Superior temporal gyrus (tissue), 1 donor: ENCODE measurements at regions not wholly inside any gene's neighbourhood (a gene's known extent, or its start where the extent isn't known, plus 50 kb on each side); places are given as distances from the start of the nearest gene placed in this dataset.
A peak's percentile ranks its signal among the peaks of the same experiment; 100 is the strongest.
"Not testable (repeated sequence)": the region's sequence is repeated elsewhere in the genome, so short reads cannot be mapped to it uniquely, and the experiment has no call there.

Experiments used
- DNase-seq: peaks from one replicate; pipeline ENCODE4 v3.0.0-alpha.2; 2016; ENCODE audit errors: extremely low spot score

- no peak for DNase-seq
Observed at GRCh38 chr4:17241835-17242234, 270.1 kb downstream of the QDPR start.

GRCh38 chr4:17238633-17239032 is 273.3 kb downstream of the QDPR start:
- no peak for DNase-seq

DNA sequence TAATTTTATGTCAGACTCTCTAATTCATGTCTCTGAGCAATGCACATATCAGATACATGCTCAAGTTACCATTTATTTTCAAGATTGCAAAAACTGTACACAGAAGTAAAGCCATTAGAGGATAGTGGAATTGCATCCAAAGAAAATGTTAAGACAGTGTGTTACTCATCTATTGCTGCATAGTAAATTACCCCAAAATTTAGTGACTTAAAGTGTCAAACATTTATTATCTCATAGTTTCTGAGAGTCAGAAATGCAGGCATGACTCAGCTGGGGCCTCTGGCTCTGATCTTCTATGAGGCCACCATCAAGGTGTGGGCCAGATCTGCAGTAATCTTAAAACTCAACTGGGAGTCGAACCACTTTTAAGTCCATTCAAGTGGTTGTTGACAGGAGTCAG is 275.2 kb downstream of the QDPR start:
- no peak for DNase-seq

GRCh38 chr4:17234678-17235077 is 277.2 kb downstream of the QDPR start:
- no peak for DNase-seq

DNA sequence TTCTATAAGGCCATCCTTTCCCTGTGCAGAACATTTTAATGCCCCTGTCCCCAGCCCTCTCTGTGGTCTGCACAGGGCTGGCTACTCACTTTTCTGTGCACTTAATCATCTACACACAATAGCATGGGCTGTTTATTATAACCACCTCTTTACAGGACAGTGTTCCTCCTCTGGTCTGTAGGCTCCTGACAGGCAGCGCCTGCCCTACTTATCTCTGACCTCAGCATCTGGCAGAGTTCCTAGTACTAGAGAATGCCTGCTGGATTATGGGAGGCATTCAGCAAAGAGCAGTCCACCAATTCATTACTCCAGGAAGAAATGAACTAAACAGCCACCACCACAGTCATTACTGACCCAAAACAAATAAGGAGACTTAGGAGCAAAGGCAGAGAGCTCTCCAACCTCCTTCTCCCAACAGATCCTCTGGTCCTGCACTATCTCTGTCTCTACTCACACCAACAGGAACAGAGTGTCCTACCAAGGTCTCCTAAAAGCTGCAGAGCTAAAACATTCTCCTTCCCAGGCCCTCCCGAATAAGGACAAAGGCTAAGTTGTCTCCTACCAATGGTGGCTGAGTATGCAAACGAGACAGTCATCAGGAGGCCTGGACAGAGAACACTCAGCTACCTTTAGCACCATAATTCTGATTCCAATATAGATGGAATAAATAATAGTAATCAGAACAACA is 279.2 kb downstream of the QDPR start:
- peak; percentile 78 for DNase-seq

- DNase-seq, result not testable (repeated sequence)
Observed at GRCh38 chr4:17231880-17232475, 279.9 kb downstream of the QDPR start.

DNA sequence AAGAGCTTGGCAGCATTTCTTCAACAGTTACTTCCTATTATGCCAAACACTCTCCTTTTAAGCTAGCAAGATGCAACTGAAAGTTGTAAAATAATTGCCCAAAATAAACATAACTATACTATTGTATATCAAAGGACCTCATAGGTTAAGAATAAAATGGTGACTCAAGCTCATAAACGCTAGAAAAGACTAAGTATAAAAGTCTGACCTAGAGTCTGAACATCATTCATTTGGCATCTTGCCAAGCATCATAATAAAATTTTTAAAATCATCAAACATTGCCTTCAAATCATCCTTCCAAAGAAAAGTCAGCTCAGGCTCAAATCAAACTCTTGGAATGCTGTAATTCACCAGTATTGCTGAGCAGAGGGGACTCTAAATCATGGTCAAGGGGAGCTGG is 281.2 kb downstream of the QDPR start:
- no peak for DNase-seq

GRCh38 chr4:17220816-17221215 is 291.1 kb downstream of the QDPR start:
- DNase-seq, result no peak

GRCh38 chr4:17218786-17219185 is 293.1 kb downstream of the QDPR start:
- DNase-seq, result no peak

- DNase-seq, result no peak
Observed at GRCh38 chr4:17206829-17207801, 304.8 kb downstream of the QDPR start.

- DNase-seq, result no peak
Observed at GRCh38 chr4:17204908-17205307, 306.5 kb upstream of the LDB2 start.

DNA sequence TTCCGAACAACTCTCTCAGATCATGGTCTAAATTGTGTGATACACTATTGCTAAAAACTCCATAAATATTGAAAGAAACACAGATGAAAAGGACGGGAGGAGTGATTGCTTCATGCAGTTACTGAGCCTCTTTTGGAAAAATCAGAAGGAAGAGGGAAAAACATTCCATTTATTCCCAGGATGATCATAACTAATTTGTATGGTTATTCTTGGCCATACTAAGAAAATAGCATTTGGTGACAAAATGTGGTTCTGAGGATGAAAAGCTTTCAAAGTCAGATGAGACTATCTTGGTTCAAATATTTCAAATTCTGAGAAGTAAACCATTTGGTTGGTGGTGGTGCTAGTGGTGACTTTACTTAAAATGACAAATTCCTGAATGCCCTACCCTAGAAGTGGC is 305.4 kb upstream of the LDB2 start:
- no peak for DNase-seq

- DNase-seq, result no peak
Observed at GRCh38 chr4:17197070-17197469, 298.6 kb upstream of the LDB2 start.

DNA sequence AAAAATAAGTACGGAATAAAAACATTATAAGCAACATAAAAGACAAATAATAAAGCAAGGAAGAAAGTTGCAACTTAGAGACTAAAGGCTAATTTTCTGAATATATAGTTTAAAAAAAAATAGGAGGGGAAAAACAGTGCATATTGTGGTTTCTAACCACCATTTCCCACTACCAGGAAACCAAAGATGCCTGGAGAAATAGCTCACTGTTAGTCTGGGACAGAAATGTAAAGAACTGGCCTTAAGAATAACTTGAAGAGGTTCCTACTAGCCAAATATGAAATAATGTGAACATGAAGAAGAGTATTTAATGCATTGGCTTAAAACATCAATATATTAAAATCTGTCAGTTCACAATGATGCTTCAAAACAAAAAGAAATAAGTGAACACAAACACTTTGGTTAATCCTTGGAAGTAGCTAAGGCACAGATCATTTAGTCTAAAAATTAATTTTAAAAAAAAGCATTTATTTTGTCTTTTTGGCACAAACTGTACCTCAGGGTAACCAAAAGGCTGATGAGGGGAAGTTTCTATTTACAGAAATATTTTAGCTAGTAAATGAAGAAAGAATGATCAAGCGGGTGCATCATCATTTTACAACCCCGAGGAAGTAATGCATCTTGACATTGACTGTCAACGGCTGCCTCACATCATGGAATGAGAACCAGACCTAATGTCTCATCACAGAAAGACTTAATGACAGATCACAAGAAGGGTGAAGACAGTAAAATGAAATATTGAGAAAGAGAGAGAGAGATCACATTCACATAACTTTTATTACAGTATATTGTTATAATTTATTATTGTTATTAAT is 297.2 kb upstream of the LDB2 start:
- no peak for DNase-seq

- DNase-seq, result no peak
Observed at GRCh38 chr4:17194586-17194985, 296.1 kb upstream of the LDB2 start.

DNA sequence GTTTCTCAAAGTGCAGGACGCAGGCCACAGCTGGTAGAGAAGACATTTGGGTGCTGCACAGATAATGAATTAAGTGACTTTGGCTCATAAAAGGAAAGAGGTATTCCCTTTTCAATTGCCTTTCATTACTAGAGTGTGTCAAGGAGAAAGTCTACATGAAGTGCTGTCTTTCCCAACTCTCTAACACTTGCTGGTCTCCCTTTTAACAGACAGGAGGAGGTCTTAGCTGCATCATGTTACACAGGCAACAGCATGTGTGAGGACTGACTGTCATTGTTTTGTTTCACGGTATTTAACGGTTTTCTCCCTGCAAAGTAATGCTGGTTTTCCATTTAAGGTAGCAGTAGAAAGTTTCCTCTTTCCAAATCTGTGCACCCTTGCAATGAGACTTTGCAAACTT is 291.3 kb upstream of the LDB2 start:
- DNase-seq, result no peak

- DNase-seq, result no peak
Observed at GRCh38 chr4:17189401-17189720, 290.9 kb upstream of the LDB2 start.

- no peak for DNase-seq
Observed at GRCh38 chr4:17188547-17189400, 290.3 kb upstream of the LDB2 start.

GRCh38 chr4:17188125-17188524 is 289.7 kb upstream of the LDB2 start:
- DNase-seq, result no peak

- peak; percentile 50 for DNase-seq
Observed at GRCh38 chr4:17187003-17187402, 288.6 kb upstream of the LDB2 start.

GRCh38 chr4:17182888-17183287 is 284.4 kb upstream of the LDB2 start:
- no peak for DNase-seq
